Panc1 (cell line): ENCODE measurements at regions not wholly inside any gene's neighbourhood (a gene's known extent, or its start where the extent isn't known, plus 50 kb on each side); places are given as distances from the start of the nearest gene placed in this dataset.

Experiments used
- ATAC-seq: fragments of 200-7000 bp; cut with Tn5 transposase; 2 replicates; pipeline ENCODE4 v1.9.1; 2020; ENCODE audit warnings: mild to moderate bottlenecking, moderate library complexity
- BruUV-seq: library from RNA; stranded (reverse); fragments of 400-500 nt; replicated peaks from 2 replicates; lab custom pipeline; 2021; lab: Mats Ljungman, UMichigan
- CTCF ChIA-PET: fragments of 300-600 bp; sonication (Branson Sonifier 250); formaldehyde crosslinking; loops from one replicate; lab custom pipeline; 2022; ENCODE audit warnings: antibody characterized with exemption; lab: Charles Lee
- POLR2A ChIA-PET: fragments of 300-600 bp; sonication (Branson Sonifier 250); formaldehyde crosslinking; loops from one replicate; lab custom pipeline; 2022; ENCODE audit warnings: antibody characterized with exemption; lab: Charles Lee
- DNase-seq: peaks from one replicate; pipeline ENCODE4 v3.0.0-alpha.2; 2010; ENCODE audit warnings: low read depth, low spot score
- H3K27ac ChIP-seq: 2 replicates; pipeline ENCODE4 v1.5.1; 2011; ENCODE audit warnings: mild to moderate bottlenecking, low read length, inconsistent platforms
- H3K27me3 ChIP-seq: fragments of 200-500 bp; sonication (Bioruptor generic); 2 replicates; pipeline ENCODE4 v1.6.0; 2014; ENCODE audit warnings: low read length, inconsistent platforms; ENCODE audit not compliant: control insufficient read depth, insufficient read depth
- H3K36me3 ChIP-seq: fragments of 200-500 bp; sonication (Bioruptor generic); 2 replicates; pipeline ENCODE4 v1.5.1; 2014; ENCODE audit warnings: inconsistent platforms, mild to moderate bottlenecking, low read length, moderate library complexity; ENCODE audit not compliant: control insufficient read depth, insufficient read depth
- H3K4me1 ChIP-seq: 2 replicates; pipeline ENCODE4 v1.5.1; 2011; ENCODE audit warnings: inconsistent platforms, mild to moderate bottlenecking, low read length, moderate library complexity; ENCODE audit not compliant: control insufficient read depth, insufficient read depth
- H3K4me3 ChIP-seq, 2 experiments: 2 replicates each; pipeline ENCODE4 v1.5.1; 2011 to 2012; ENCODE audit warnings: low read depth in 2 of 2, low read length in 2 of 2, mild to moderate bottlenecking in 2 of 2, inconsistent platforms in 1 of 2, moderate library complexity in 1 of 2
- H3K9me3 ChIP-seq: fragments of 200-500 bp; sonication (Bioruptor generic); 2 replicates; pipeline ENCODE4 v1.5.1; 2014; ENCODE audit warnings: low read depth, mild to moderate bottlenecking, inconsistent platforms, low read length, moderate library complexity; ENCODE audit not compliant: control insufficient read depth, insufficient read depth
- POLR2AphosphoS5 ChIP-seq: IDR thresholded peaks from 2 replicates; pipeline ENCODE4 v1.6.1; 2012; ENCODE audit warnings: mild to moderate bottlenecking, low read depth, low read length, moderate library complexity
- SIN3A ChIP-seq: IDR thresholded peaks from 2 replicates; pipeline ENCODE4 v1.6.1; 2012; ENCODE audit warnings: low read depth, mild to moderate bottlenecking, low read length, moderate library complexity, borderline replicate concordance; ENCODE audit not compliant: insufficient read depth
- TCF7L2 ChIP-seq: IDR thresholded peaks from 2 replicates; pipeline ENCODE4 v1.6.1; 2011; ENCODE audit warnings: mild to moderate bottlenecking, low read depth, low read length, inconsistent platforms
- in situ Hi-C: cut with HindIII; loops from 2 replicates; pipeline ENCODE4 v1.10.0; 2016; ENCODE audit warnings: low sequenced_read_pairs, low pct_unique_long_range_greater_than_20kb
- intact Hi-C: fragments of 100-400 bp; cut with micrococcal nuclease; formaldehyde crosslinking; loops from one replicate; pipeline ENCODE4 v1.10.0; 2022; ENCODE audit not compliant: unreplicated experiment
- TF ChIP-seq, protein P1 (sequence below): fragments of 450-650 bp; IDR thresholded peaks from 2 replicates; pipeline ENCODE4 v1.5.1; 2017; ENCODE audit warnings: mild to moderate bottlenecking
- TF ChIP-seq, protein P2 (sequence below), 2 experiments: IDR thresholded peaks; 2 replicates each; pipeline ENCODE4 v1.6.1; 2011 to 2012; ENCODE audit warnings: low read depth in 2 of 2, control low read depth in 1 of 2, low read length in 1 of 2, mild to moderate bottlenecking in 1 of 2, moderate library complexity in 1 of 2; ENCODE audit not compliant: insufficient read depth in 1 of 2

DNA sequence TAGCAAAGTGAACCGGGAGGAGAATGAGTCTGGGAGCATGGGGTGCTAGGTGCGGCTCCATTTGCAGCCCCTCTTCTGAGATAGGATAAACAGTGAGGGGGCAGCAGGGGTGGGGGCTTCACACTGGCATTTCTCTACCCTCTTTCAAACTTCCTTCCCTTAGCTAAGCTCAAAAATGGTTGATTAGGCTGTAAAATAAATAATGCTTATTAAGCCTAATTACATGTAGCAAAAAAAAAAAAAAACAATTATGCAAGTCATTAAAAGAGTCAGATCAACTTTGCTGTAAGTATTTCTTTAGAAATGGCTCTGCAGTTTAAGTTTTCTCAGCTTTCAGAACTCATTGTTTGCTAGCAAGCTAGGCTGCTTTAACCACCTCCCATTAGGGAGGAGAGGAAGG, 182.7 kb upstream of the FBXO11 start:
- in situ Hi-C loops, result no loop called here

DNA sequence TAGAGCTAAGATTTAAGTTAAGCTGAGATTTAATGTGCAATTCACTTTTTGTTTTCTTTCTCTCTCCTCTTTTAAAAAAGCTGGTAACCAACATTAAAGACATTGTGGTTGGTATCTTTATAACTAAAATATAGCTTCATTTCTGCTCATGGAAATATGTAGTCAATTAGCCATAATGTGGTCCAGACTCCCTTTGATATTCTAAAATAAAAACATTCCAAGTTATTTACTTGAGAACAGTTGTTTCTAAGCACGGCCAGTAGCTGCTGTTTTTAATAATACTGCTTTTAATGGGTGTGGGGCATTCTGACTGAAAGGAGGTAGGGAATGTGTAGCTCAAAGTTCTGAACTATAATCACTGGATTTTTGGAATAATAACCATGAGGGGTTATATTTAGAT, 183.3 kb upstream of the FBXO11 start:
- H3K36me3 ChIP-seq, result no peaks in the 10 kb centered on the region
- ATAC-seq (no peak), DNase-seq (no peak)
- H3K27ac ChIP-seq, result no peak overlapping the region
- ChIA-PET POLR2A (interaction anchor here (0.7 kb wide), 1 partner anchor 609 kb away, joined by 3 read pairs; no protein-coding TSS in a partner anchor), CTCF (interaction anchor here (0.6 kb wide), 1 partner anchor 369 kb away, joined by 5 read pairs; no protein-coding TSS in a partner anchor)
- no peaks in the 10 kb centered on the region for H3K9me3 ChIP-seq
- TF ChIP-seq SIN3A (no peak), POLR2AphosphoS5 (no peak), TCF7L2 (no peak)
- TF ChIP-seq, protein P1, sequence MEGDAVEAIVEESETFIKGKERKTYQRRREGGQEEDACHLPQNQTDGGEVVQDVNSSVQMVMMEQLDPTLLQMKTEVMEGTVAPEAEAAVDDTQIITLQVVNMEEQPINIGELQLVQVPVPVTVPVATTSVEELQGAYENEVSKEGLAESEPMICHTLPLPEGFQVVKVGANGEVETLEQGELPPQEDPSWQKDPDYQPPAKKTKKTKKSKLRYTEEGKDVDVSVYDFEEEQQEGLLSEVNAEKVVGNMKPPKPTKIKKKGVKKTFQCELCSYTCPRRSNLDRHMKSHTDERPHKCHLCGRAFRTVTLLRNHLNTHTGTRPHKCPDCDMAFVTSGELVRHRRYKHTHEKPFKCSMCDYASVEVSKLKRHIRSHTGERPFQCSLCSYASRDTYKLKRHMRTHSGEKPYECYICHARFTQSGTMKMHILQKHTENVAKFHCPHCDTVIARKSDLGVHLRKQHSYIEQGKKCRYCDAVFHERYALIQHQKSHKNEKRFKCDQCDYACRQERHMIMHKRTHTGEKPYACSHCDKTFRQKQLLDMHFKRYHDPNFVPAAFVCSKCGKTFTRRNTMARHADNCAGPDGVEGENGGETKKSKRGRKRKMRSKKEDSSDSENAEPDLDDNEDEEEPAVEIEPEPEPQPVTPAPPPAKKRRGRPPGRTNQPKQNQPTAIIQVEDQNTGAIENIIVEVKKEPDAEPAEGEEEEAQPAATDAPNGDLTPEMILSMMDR, result no peak
- TF ChIP-seq, protein P2, sequence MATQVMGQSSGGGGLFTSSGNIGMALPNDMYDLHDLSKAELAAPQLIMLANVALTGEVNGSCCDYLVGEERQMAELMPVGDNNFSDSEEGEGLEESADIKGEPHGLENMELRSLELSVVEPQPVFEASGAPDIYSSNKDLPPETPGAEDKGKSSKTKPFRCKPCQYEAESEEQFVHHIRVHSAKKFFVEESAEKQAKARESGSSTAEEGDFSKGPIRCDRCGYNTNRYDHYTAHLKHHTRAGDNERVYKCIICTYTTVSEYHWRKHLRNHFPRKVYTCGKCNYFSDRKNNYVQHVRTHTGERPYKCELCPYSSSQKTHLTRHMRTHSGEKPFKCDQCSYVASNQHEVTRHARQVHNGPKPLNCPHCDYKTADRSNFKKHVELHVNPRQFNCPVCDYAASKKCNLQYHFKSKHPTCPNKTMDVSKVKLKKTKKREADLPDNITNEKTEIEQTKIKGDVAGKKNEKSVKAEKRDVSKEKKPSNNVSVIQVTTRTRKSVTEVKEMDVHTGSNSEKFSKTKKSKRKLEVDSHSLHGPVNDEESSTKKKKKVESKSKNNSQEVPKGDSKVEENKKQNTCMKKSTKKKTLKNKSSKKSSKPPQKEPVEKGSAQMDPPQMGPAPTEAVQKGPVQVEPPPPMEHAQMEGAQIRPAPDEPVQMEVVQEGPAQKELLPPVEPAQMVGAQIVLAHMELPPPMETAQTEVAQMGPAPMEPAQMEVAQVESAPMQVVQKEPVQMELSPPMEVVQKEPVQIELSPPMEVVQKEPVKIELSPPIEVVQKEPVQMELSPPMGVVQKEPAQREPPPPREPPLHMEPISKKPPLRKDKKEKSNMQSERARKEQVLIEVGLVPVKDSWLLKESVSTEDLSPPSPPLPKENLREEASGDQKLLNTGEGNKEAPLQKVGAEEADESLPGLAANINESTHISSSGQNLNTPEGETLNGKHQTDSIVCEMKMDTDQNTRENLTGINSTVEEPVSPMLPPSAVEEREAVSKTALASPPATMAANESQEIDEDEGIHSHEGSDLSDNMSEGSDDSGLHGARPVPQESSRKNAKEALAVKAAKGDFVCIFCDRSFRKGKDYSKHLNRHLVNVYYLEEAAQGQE (IDR thresholded peaks at IDR 0.05; ENCODE audit: insufficient read depth in 1 of 2, low read depth in 2 of 2, low read length in 1 of 2), result no peak
- H3K27me3 ChIP-seq, result peaks cover 22% of the 10 kb centered on the region; the same call in 1 of the 2 replicates
- in situ Hi-C loops, result no loop called here
- BruUV-seq, result no TSS peak
- no peaks in the 10 kb centered on the region for H3K4me1 ChIP-seq
- H3K4me3 ChIP-seq, result no peak overlapping the region
- intact Hi-C loops, result no loop called here

More for the DNA sequence above, 182.7 kb upstream of the FBXO11 start:
- DNase-seq (no peak), ATAC-seq (no peak)
- intact Hi-C loops, result no loop called here
- H3K36me3 ChIP-seq, result no peaks in the 10 kb centered on the region
- POLR2A ChIA-PET, result no interaction called here
- H3K4me1 ChIP-seq, result no peaks in the 10 kb centered on the region
- CTCF ChIA-PET, result interaction anchor here (0.6 kb wide), 2 partner anchors 117 to 346 kb away, joined by 3 to 5 read pairs; no protein-coding TSS in a partner anchor
- H3K27me3 ChIP-seq, result peaks cover 22% of the 10 kb centered on the region; the same call in 1 of the 2 replicates
- no peak overlapping the region for H3K27ac ChIP-seq
- BruUV-seq, result no TSS peak
- H3K4me3 ChIP-seq, result no peak overlapping the region
- no peaks in the 10 kb centered on the region for H3K9me3 ChIP-seq
- TF ChIP-seq SIN3A, result no peak
- TF ChIP-seq TCF7L2, result no peak
- TF ChIP-seq, protein P2 (IDR thresholded peaks at IDR 0.05; ENCODE audit: insufficient read depth in 1 of 2, low read depth in 2 of 2, low read length in 1 of 2), result no peak
- TF ChIP-seq, protein P1, result no peak
- no peak for TF ChIP-seq POLR2AphosphoS5
